Activated gamma-delta T cell (primary cell): ENCODE measurements at regions not wholly inside any gene's neighbourhood (a gene's known extent, or its start where the extent isn't known, plus 50 kb on each side); places are given as distances from the start of the nearest gene placed in this dataset.

Experiments used
- DNase-seq: peaks from one replicate; lab custom pipeline; 2025; lab: John Stamatoyannopoulos, UW

GRCh38 chr4:17115583-17115982 is 217.1 kb upstream of the LDB2 start:
- no peak for DNase-seq

GRCh38 chr4:17112292-17112659 is 213.8 kb upstream of the LDB2 start:
- no peak for DNase-seq

- no peak for DNase-seq
These were observed 210.7 kb upstream of the LDB2 start for GRCh38 chr4:17109126-17109525.

- DNase-seq, result no peak
These were observed 204.8 kb upstream of the LDB2 start for GRCh38 chr4:17103231-17103630.

GRCh38 chr4:17098996-17099395 is 200.6 kb upstream of the LDB2 start:
- no peak for DNase-seq

- DNase-seq, result no peak
These were observed 200.0 kb upstream of the LDB2 start for GRCh38 chr4:17098401-17098800.

GRCh38 chr4:17097362-17097761 is 198.9 kb upstream of the LDB2 start:
- no peak for DNase-seq

GRCh38 chr4:17096692-17097091 is 198.2 kb upstream of the LDB2 start:
- DNase-seq, result no peak

GRCh38 chr4:17095771-17096170 is 197.3 kb upstream of the LDB2 start:
- DNase-seq, result no peak

- no peak for DNase-seq
These were observed 196.4 kb upstream of the LDB2 start for GRCh38 chr4:17094876-17095210.

- DNase-seq, result no peak
These were observed 195.9 kb upstream of the LDB2 start for GRCh38 chr4:17094159-17094875.

GRCh38 chr4:17093481-17093880 is 195.0 kb upstream of the LDB2 start:
- DNase-seq, result no peak

- DNase-seq, result no peak
These were observed 194.4 kb upstream of the LDB2 start for GRCh38 chr4:17092736-17093437.

GRCh38 chr4:17091104-17091503 is 192.7 kb upstream of the LDB2 start:
- DNase-seq, result no peak

- DNase-seq, result no peak
These were observed 191.6 kb upstream of the LDB2 start for GRCh38 chr4:17090063-17090462.

GRCh38 chr4:17085416-17085815 is 187.0 kb upstream of the LDB2 start:
- no peak for DNase-seq

- DNase-seq, result no peak
These were observed 183.7 kb upstream of the LDB2 start for GRCh38 chr4:17082186-17082585.

- DNase-seq, result no peak
These were observed 182.7 kb upstream of the LDB2 start for GRCh38 chr4:17081179-17081578.

- DNase-seq, result no peak
These were observed 178.7 kb upstream of the LDB2 start for GRCh38 chr4:17077105-17077504.

GRCh38 chr4:17072483-17072882 is 174.0 kb upstream of the LDB2 start:
- DNase-seq, result no peak

GRCh38 chr4:17068891-17069290 is 170.4 kb upstream of the LDB2 start:
- DNase-seq, result no peak

GRCh38 chr4:17068392-17068791 is 169.9 kb upstream of the LDB2 start:
- no peak for DNase-seq

GRCh38 chr4:17066972-17067371 is 168.5 kb upstream of the LDB2 start:
- DNase-seq, result no peak

- no peak for DNase-seq
These were observed 167.8 kb upstream of the LDB2 start for GRCh38 chr4:17066236-17066635.
